MM.1S (cell line): ENCODE measurements at regions not wholly inside any gene's neighbourhood (a gene's known extent, or its start where the extent isn't known, plus 50 kb on each side); places are given as distances from the start of the nearest gene placed in this dataset.

Experiments
- DNase-seq: peaks from one replicate; pipeline ENCODE4 v3.0.0-alpha.2; 2015
- H2AFZ ChIP-seq: fragments of 300-600 bp; sonication (generic); 2 replicates; pipeline ENCODE4 v1.6.0; 2016; ENCODE audit warnings: antibody characterized with exemption, low read length
- H3F3A ChIP-seq: fragments of 300-600 bp; sonication (generic); 2 replicates; pipeline ENCODE4 v1.6.1; 2016; ENCODE audit warnings: mild to moderate bottlenecking, antibody characterized with exemption, low read length, moderate library complexity, mixed read lengths; ENCODE audit not compliant: insufficient read depth
- H3K27ac ChIP-seq: fragments of 300-600 bp; sonication (generic); 2 replicates; pipeline ENCODE4 v1.5.1; 2016; ENCODE audit warnings: mild to moderate bottlenecking, low read length
- H3K27me3 ChIP-seq: fragments of 300-600 bp; sonication (generic); replicated peaks from 2 replicates; pipeline ENCODE4 v1.6.0; 2016; ENCODE audit warnings: low read length; ENCODE audit not compliant: insufficient read depth
- H3K36me3 ChIP-seq: fragments of 300-600 bp; sonication (generic); replicated peaks from 2 replicates; pipeline ENCODE4 v1.6.1; 2016; ENCODE audit warnings: mild to moderate bottlenecking, low read length, mixed read lengths; ENCODE audit not compliant: insufficient read depth
- H3K4me1 ChIP-seq: fragments of 300-600 bp; sonication (generic); 2 replicates; pipeline ENCODE4 v1.6.1; 2016; ENCODE audit warnings: low read length, mixed read lengths
- H3K4me2 ChIP-seq: fragments of 300-600 bp; sonication (generic); 2 replicates; pipeline ENCODE4 v1.6.0; 2016; ENCODE audit warnings: low read depth, low read length
- H3K4me3 ChIP-seq: fragments of 300-600 bp; sonication (generic); 2 replicates; pipeline ENCODE4 v1.5.1; 2016; ENCODE audit warnings: low read length, mixed read lengths
- H3K79me2 ChIP-seq: fragments of 300-600 bp; sonication (generic); 2 replicates; pipeline ENCODE4 v1.6.1; 2016; ENCODE audit warnings: mixed run types, low read length, mixed read lengths
- H3K9ac ChIP-seq: fragments of 300-600 bp; sonication (generic); 2 replicates; pipeline ENCODE4 v1.6.1; 2016; ENCODE audit warnings: low read length, mixed read lengths
- H3K9me2 ChIP-seq: fragments of 300-600 bp; sonication (generic); replicated peaks from 2 replicates; pipeline ENCODE4 v1.6.1; 2016; ENCODE audit warnings: mild to moderate bottlenecking, low read length, mixed read lengths; ENCODE audit not compliant: insufficient read depth
- H3K9me3 ChIP-seq: fragments of 300-600 bp; sonication (generic); replicated peaks from 2 replicates; pipeline ENCODE4 v1.6.1; 2016; ENCODE audit warnings: mild to moderate bottlenecking, low read length, mixed read lengths; ENCODE audit not compliant: insufficient read depth
- H4K20me1 ChIP-seq: fragments of 300-600 bp; sonication (generic); 2 replicates; pipeline ENCODE4 v1.6.1; 2016; ENCODE audit warnings: mild to moderate bottlenecking, low read length, moderate library complexity, mixed read lengths; ENCODE audit not compliant: insufficient read depth
- CTCF ChIP-seq: fragments of 300-600 bp; sonication (generic); IDR thresholded peaks from 2 replicates; pipeline ENCODE4 v1.5.1; 2016; ENCODE audit warnings: antibody characterized with exemption, low read length, mixed read lengths
- EZH2 ChIP-seq: fragments of 300-600 bp; sonication (generic); optimal IDR thresholded peaks from 2 replicates; pipeline ENCODE3; 2017; ENCODE audit warnings: low read depth, mild to moderate bottlenecking, antibody characterized with exemption, low read length, mixed read lengths
- EZH2phosphoT487 ChIP-seq: fragments of 300-600 bp; sonication (generic); IDR thresholded peaks from 2 replicates; pipeline ENCODE4 v1.6.1; 2018; ENCODE audit warnings: antibody characterized with exemption, low read length

- H3K4me2 ChIP-seq = no peak overlapping the region
Observed at GRCh38 chr9:94159069-94159939, 75.0 kb downstream of the PTPDC1 start.

DNA sequence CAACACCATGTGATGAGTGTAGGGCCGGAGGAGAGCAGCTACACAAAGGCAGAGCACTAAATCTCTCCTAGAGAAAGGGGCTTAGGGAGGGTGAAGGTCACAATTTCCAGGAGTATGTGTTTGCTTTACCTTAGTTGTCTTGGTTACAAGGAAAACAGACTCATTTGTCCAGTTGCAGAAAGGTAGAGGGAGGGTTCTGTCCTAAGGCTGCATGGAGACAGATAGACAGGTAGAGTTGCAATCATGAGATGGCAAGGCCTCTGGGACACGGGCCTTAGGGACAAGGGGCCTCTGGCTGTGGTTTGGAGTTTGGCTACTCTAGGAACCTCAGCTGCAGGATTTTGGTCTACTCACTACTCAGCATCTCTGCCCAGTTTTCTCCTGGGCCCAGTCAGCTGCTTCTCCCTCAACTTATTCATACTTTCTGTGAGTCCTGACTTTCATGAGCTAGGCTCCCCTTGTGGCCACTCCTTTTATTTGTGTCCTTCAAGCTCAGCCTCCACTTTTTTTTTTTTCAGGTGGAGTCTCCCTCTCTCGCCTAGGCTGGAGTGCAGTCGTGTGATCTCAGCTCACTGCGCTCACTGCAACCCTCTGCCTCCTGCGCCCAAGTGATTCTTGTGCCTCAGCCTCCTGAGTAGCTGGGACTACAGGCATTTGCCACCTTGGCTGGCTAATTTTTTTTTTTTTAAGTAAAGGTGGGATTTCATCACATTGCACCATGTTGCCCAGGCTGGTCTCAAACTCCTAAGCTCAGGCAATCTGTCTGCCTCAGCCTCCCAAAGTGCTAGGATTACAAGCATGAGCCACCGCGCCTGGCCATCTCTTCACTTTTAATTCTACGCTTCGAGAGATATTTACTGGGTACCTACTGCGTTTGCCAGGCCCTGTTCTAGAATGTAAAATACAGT lies 76.6 kb downstream of the PTPDC1 start:
- no peak overlapping the region for H3K9ac ChIP-seq
- H3K79me2 ChIP-seq = no peaks in the 10 kb centered on the region
- no peaks in the 10 kb centered on the region for H3K9me3 ChIP-seq
- H3K4me3 ChIP-seq = no peak overlapping the region
- H3K4me1 ChIP-seq = peaks cover 6% of the 10 kb centered on the region
- H3K27ac ChIP-seq = no peak overlapping the region
- no peak overlapping the region for H3K4me2 ChIP-seq
- H3K9me2 ChIP-seq = no peaks in the 10 kb centered on the region
- H2AFZ ChIP-seq = no peak overlapping the region
- no peaks in the 10 kb centered on the region for H3K36me3 ChIP-seq
- no peaks in the 10 kb centered on the region for H3F3A ChIP-seq
- no peaks in the 10 kb centered on the region for H3K27me3 ChIP-seq
- H4K20me1 ChIP-seq = no peaks in the 10 kb centered on the region
- 0 out of 2 replicates have a peak, but pooled peaks have one; percentile 4 for TF ChIP-seq CTCF
- TF ChIP-seq EZH2 = no peak
- TF ChIP-seq EZH2phosphoT487 = no peak
- DNase-seq = no peak

More at GRCh38 chr9:94159069-94159939, 75.0 kb downstream of the PTPDC1 start:
- H3K4me1 ChIP-seq = 0 out of 2 replicates have a peak, but pooled peaks cover 2% of the 10 kb centered on the region
- H3K27me3 ChIP-seq = no peaks in the 10 kb centered on the region
- H3K4me3 ChIP-seq = no peak overlapping the region
- no peaks in the 10 kb centered on the region for H3K9me3 ChIP-seq
- no peaks in the 10 kb centered on the region for H4K20me1 ChIP-seq
- no peak for DNase-seq
- H3K79me2 ChIP-seq = no peaks in the 10 kb centered on the region
- TF ChIP-seq EZH2phosphoT487 (no peak), CTCF (no peak), EZH2 (no peak)
- no peaks in the 10 kb centered on the region for H3K36me3 ChIP-seq
- no peak overlapping the region for H2AFZ ChIP-seq
- H3K9me2 ChIP-seq = no peaks in the 10 kb centered on the region
- H3F3A ChIP-seq = no peaks in the 10 kb centered on the region
- no peak overlapping the region for H3K27ac ChIP-seq
- no peak overlapping the region for H3K9ac ChIP-seq

GRCh38 chr9:94161673-94162072 lies 77.4 kb downstream of the PTPDC1 start:
- H3K79me2 ChIP-seq = no peaks in the 10 kb centered on the region
- no peak overlapping the region for H2AFZ ChIP-seq
- DNase-seq = no peak
- H3F3A ChIP-seq = no peaks in the 10 kb centered on the region
- no peak overlapping the region for H3K4me2 ChIP-seq
- no peaks in the 10 kb centered on the region for H4K20me1 ChIP-seq
- peaks cover 6% of the 10 kb centered on the region for H3K4me1 ChIP-seq
- no peaks in the 10 kb centered on the region for H3K9me2 ChIP-seq
- H3K36me3 ChIP-seq = no peaks in the 10 kb centered on the region
- no peaks in the 10 kb centered on the region for H3K9me3 ChIP-seq
- TF ChIP-seq EZH2 (no peak), EZH2phosphoT487 (no peak), CTCF (no peak)
- no peak overlapping the region for H3K4me3 ChIP-seq
- H3K9ac ChIP-seq = no peak overlapping the region
- no peak overlapping the region for H3K27ac ChIP-seq
- no peaks in the 10 kb centered on the region for H3K27me3 ChIP-seq
